HG02852 (cell line): ENCODE measurements at regions not wholly inside any gene's neighbourhood (a gene's known extent, or its start where the extent isn't known, plus 50 kb on each side); places are given as distances from the start of the nearest gene placed in this dataset.

Experiments
- ATAC-seq: cut with Tn5 transposase; IDR thresholded peaks from one replicate; pipeline ENCODE4 v1.9.1; 2021; ENCODE audit warnings: mild to moderate bottlenecking, moderate library complexity; ENCODE audit not compliant: unreplicated experiment

- no peak for ATAC-seq
These were observed 620.7 kb downstream of the SPRY1 start for GRCh38 chr4:124017185-124017785.

DNA sequence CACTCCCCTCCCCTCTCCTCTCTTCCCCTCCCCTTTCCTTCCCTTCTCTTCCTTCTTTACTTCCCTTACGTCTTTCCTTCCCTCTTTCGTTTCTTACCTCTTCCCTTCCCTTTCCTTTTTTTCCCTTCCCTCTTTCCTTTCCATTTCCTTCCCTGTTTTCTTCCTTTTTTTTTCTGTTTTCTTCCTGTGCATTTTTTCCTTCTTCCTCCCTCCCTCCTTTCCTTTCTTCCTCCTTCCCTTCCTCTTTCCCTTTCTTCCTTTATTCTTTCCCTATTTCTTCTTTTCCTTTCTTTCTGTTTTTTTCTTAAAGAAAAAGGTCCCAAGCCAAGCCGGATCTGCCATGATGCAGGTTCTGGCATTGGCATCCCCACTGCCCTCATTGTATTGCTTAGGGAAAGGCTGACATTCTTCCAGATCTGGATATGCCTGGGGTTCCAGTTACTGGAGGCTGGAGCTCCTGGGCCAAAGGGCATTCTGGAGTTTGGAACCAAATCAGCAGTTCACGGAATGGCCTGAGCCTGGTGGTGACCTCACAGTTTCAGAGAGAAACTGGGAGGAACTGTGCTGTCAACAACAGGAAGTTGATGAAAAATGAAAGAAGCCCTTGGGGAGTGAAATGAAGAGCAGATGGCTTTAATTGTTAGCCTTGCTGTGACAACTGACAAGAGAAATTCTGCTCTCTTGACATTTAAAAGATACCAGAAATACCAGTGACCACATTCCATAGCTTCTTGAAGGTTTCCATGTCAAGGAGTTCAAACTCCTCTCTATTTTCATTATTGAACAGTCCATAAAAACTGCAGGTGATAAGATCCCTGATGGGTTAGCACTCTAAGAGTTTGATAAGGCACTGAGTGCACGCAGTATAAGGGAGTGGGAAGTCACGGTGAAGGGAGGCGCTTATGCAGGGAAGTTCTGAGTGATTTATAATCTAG is 622.1 kb downstream of the SPRY1 start:
- peak; percentile 99 for ATAC-seq

DNA sequence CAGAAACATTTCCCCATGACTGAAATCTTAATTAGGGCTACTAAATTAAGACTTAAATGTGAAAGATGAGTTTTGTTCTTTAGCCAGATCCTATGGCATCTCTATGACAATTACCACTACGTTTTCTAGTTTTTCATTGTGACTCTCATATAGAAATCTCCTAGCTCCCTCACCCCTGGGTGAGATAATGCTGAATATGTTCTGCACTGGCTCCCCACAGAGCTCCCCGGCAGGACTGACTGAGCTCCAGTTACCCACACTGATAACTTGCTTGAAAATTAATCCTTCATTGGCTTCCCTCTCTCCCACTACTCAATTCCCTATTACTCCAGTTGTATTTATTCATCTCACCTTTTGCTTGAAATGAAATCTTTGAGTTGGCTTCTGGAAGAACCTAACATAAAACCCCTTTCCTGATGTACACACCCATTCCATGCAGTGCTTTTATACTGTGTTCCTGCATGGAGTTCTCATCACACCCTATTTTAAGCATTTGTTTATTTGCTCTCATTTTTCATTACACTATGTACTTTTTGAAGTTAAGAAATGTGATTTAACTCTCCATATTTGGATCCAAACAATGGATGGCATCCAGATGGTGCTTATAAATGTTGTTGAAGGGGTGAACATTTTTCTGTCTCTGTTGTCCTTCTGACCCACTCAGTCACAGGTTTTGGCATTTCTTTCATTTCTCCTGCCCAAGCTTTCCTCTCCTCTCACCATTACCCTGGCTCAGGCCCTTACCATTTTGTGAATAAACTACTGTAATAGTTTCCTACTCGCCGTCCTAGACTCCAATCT is 623.4 kb downstream of the SPRY1 start:
- no peak for ATAC-seq

DNA sequence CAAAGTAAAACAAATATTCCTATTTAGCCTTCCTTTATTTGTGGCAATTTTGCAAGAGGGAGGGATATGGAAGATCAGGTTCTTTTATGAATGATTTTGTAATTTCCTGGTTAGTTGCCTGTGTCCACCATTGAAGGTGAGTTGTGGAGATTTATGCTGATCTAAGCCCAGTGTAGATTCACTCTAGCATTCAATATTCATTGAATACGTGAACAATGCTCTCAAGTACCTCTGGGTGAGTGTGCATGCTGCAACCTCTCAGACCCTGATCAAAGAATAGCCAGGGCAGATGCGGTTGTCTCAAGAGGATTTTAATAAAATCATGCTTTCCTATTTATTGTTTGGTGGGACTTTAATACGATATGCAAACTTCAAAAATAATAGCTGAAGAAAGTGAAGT is 628.4 kb downstream of the SPRY1 start:
- no peak for ATAC-seq

DNA sequence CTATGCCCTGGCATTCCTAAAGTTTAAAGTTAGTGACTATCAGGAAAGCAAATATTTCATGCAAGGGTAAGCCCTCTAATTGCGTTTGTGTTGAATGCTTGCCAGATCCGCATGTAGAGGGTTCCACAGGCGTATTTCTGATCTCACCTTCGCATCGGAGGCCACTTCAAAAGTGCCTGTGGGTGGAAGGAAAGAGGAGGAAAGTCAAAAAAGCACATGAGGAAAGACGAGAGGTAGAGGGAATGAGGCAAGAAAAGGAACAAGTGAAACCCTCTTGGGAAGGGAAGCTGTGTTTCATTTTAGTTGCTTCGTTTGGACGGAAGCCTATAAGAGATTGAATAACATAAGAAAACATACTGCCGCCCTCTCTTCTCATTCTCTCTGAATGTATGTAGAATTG is 628.8 kb downstream of the SPRY1 start:
- no peak for ATAC-seq

GRCh38 chr4:124028182-124028581 is 631.6 kb downstream of the SPRY1 start:
- ATAC-seq, result no peak

DNA sequence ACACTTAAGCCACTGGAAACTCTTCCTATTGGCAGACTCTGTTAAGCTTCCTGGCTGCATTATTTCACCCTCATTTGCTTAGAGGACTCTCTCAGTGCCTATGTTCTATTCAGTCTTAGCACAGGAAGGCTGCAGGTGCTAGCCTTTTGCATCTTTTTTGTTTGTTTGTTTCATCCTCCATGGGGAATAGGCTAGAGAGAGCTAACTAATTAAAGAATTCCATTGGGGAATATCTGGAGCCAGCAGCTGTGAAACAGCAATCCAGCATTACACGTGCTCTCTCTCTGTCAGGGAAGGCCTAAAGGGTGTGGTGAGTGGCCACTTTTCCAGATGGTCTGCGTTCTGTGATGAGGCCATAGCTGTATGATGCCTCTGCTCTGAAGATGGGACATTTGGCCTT is 633.6 kb downstream of the SPRY1 start:
- ATAC-seq, result no peak

DNA sequence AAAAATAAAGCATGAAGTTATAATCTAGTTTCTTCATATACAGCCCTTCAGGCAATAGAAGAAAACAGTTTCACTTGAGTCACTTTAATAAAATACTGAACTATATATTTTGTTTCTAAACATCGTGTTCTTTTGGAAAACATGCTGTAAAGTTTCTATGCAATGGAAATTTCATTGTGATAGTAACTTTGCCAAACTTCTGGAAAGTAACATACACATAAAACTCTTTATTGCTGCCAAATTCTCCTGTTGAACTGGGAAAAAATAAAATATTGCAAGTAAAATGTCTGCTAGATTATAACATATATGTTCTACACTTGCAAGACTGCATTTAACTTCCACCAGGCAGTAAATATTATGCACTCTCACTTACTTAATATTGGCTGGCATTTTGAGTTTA is 635.4 kb downstream of the SPRY1 start:
- ATAC-seq, result no peak

DNA sequence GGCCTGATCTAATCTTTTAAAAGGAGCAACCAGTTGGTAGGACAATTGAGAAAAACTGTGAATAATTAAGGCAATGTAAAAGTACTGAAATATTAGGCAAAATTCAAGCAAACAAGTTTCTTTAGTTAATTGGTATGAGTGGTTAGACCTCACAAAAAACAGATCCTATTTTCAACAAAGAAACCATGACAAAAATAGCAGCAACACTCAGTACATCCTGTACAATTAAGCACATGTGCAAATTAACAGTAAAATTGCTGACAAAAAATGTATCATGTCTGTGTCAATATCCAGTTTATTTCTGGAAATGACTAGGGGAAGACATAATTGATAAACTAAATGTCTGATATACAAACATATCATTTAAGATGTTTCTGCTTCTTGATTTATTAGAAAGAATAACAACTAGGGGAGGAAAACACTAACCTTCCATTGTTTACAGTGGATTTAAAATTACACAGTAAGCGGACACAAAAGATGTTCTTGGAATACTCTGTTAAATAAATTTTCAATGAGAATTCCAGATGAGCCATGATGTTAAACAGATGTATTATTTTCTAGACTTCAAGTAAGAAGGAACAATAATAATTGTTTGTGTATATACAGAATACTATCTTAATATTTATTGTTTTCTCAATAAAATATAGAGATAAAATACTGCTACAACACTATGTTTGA is 638.9 kb downstream of the SPRY1 start:
- ATAC-seq, result no peak

GRCh38 chr4:124037236-124037635 is 640.6 kb downstream of the SPRY1 start:
- ATAC-seq, result no peak

DNA sequence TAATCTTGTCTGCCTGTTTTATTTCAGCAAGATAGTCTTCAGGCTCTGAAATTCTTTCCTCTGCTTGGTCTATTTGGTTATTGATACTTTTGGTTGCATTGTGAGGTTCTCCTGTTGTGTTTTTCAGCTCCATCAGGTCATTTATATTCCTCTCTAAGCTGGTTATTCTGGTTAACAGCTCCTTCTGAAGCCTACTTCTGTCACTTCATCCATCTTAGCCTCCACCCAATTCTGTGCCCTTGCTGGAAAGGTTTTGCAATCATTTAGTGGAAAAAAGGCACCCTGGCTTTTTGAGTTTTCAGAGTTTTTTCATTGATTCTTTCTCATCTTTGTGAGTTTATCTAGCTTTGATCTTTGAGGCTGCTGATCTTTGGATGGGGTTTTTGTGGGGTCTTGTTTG is 647.7 kb downstream of the SPRY1 start:
- no peak for ATAC-seq

DNA sequence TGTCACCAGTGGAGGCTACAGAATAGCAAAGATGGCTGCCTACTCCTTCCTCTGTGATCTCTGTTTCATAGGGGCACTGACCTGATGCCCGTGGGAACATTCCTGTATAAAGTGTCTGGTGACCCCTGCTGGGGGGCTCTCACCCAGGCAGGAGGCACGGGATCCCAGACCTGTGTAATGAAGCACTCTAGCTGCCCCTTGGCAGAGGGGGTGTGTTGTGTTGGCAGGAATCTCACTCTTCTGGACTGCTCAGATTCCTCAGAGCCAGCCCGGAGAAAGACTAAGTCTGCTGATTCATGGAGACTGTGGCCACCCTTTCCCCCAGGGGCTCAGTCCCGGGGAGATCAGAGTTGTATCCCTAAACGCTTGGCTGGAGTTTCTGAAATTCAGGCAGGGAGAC is 648.3 kb downstream of the SPRY1 start:
- no peak for ATAC-seq

DNA sequence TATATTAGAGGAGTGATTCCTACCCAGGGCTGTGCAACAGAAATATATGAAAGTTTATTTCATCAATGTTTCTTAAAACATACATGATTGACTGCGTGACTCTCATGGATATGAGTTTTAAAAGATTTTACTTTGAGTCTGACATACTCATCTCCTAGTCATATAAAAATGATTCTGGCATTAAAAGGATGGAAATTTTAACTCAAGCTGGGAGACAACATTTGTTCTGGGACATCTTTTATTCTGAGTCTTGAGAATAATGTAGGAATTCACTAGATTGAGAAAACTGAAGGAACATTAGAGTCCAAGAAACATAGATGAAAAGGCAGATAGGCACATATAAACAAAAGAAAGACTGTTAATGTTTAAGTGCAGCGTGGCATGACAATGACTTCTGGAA is 649.6 kb downstream of the SPRY1 start:
- ATAC-seq, result no peak

GRCh38 chr4:124053872-124054538 is 657.4 kb downstream of the SPRY1 start:
- no peak for ATAC-seq

DNA sequence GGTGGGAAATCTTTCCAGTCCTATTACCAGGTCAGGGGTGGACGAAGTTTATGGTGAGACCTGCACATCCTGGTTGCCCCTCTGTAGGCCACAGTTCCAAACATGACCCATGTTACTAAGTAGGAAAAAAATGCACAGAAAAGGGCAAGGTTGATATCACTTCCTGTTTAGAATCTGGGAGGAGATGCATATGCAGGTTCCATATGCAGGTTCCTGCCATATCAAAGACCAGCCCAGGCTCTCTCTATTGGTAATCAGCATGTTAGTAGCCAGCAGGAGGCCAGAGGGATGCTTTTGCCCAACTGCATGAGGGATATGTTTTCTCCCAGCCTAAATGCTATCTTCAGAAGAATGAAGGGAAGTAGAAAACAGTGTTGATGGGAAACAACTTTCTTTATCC is 657.2 kb downstream of the ANKRD50 start:
- no peak for ATAC-seq

DNA sequence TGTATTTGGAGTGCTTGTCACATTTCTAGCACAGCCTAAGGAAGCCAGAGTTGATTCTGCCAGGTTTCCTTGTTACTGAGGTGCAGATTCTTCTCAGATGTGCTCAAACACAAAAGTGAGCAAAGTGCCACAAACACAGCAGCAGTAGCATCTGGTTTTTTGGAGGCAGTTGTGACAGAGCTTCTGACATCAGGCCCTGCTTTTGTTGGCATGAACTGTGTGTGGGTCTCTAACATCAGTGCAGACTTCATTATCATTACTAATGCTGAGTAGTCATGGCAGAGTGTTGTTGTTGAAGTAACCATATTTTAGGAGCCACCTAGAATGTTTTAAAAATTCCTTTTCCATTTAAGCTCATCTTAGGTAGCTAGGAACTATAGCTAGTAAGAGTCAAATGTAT is 656.6 kb downstream of the ANKRD50 start:
- ATAC-seq, result no peak

- ATAC-seq, result peak; percentile 81
These were observed 652.1 kb downstream of the ANKRD50 start for GRCh38 chr4:124060261-124060918.

DNA sequence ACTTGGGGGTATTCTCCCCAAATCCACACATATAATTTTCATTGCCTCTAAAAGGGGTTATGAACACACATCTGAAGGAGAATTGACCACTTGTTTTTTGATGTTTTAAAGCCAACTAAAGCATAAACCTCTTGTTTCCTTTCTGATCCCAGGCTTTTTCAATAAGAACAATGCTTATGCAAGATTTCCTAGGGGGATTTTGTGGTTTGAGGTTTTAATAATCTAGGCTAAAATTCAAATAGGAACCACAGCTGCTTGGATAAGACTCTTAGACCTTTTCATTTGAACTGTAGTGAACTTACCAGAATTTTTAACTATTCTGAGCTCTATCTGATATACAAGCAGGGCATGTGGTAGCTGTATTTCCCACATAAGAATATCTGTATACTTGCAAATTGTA is 651.1 kb downstream of the ANKRD50 start:
- no peak for ATAC-seq

DNA sequence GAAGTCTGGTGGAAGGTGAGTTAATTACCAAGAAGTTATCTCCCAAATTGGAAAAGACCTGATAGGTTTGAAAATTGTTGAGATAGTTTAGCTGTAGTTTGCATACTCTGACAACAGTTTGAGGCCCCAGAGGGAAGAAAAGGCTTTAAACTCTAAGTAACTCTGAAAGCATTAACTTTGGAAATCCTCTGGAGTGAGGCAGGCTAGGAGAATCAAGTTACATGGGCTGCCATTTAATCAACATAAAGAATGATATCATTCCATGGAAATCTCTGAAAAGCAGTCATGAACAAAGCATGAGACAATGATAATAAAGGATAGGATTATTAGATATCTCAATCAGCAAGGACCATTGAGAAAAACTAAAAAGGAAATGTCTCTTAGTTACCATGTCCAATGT is 647.1 kb downstream of the ANKRD50 start:
- ATAC-seq, result no peak

GRCh38 chr4:124065936-124066335 is 646.6 kb downstream of the ANKRD50 start:
- no peak for ATAC-seq
